ENCODE measurements at regions not wholly inside any gene's neighbourhood (a gene's known extent, or its start where the extent isn't known, plus 50 kb on each side); places are given as distances from the start of the nearest gene placed in this dataset.
"Not testable (repeated sequence)": the region's sequence is repeated elsewhere in the genome, so short reads cannot be mapped to it uniquely, and the experiment has no call there.

- no peak for DNase-seq
Measured at GRCh38 chr12:47478426-47478825, 227.4 kb downstream of the RPAP3 start.

GRCh38 chr12:47473091-47473490 is 232.7 kb downstream of the RPAP3 start:
- DNase-seq, result no peak

DNA sequence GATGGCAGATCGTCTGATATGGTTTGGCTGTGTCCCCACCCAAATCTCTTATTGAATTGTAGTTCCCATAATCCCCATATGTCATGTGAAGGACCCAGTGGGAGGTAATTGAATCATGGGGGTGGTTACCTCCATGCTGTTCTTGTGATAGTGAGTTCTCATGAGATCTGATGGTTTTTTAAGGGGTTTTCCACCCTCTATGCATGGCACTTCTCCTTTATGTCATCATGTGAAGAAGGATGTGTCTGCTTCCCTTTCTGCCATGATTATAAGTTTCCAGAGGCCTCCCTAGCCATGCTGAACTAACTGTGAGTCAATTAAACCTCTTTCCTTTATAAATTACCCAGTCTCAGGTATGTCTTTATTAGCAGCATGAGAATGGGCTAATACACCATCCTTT is 235.5 kb downstream of the RPAP3 start:
- not testable (repeated sequence) for DNase-seq

GRCh38 chr12:47463918-47464317 is 241.9 kb downstream of the RPAP3 start:
- not testable (repeated sequence) for DNase-seq

GRCh38 chr12:47458279-47458678 is 247.6 kb downstream of the RPAP3 start:
- no peak for DNase-seq

- no peak for DNase-seq
Measured at GRCh38 chr12:47449797-47450196, 256.0 kb downstream of the RPAP3 start.

DNA sequence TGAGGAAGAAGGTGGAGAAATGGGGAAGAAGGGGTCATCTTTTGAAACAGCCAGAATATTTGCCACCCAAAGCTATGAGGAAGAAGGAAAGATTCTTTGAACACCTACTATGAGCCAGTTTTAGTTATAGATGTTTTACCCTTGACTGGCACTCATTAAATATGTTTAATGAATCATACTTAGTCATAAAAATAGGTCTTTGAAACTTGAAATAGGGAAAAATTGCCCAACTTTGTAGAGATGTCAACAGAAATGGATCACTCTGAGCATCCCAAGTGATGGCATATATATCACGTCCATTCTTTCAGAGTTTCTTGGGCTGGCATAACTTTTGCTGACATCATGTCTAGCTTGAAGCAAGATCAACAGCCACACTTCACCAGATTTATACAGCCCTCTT is 263.5 kb downstream of the RPAP3 start:
- no peak for DNase-seq

DNA sequence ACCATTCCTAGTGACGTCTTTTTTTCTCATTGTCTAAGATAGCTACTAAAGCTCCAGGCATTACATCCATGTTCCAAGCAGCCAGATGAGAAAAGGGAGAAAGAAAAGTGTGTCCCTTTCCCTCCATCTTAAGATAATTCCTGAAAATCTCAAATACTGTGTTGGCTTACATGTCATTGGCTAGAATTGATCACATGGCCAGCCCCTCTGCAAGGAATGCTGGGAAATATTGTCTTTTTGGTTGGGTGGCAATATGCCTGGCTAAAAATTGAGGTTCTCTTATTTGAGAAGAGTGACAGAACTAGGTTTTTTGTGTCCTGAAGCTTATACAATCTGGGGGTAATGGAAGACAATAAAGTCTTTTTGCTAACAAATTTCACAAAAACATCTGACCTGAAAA is 264.3 kb downstream of the RPAP3 start:
- no peak for DNase-seq

GRCh38 chr12:47438175-47438574 is 267.7 kb downstream of the RPAP3 start:
- DNase-seq, result no peak

DNA sequence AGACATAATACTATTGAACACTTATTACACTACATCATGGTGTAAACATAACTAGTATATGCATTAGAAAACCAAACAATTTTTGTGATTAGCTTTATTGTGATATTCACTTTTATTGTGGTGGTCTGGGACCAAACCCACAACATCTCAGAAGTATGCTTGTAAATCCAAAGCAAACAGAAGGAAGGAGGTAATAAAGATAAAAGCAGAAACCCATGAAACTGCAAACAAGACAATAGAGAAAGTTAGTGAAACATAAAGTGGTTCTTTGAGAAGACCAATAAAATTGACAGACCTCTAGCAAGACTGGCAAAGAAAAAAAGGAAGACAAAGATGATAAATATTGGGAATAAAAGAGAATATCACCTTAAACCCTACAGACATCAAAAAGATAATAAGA is 268.3 kb downstream of the RPAP3 start:
- DNase-seq, result no peak

GRCh38 chr12:47433876-47434275 is 272.0 kb downstream of the RPAP3 start:
- no peak for DNase-seq

GRCh38 chr12:47426678-47427309 is 279.0 kb downstream of the RPAP3 start:
- not testable (repeated sequence) for DNase-seq

DNA sequence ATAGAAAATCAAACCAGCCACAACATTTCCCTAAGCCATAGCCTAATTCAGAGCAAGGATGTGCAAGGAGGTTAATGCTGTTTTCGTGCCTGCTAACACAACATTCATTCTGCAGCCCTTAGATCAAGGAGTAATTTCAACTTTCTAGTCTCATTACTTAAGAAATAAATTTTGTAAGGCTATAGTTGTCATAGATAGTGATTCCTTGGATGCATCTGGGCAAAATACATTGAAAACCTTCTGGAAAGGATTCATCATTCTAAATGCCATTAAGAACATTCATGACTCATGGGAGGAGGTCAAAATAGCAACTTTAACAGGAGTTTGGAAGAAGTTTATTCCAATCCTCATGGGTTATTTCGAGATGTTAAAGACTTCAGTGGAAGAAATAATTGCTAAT is 283.2 kb downstream of the RPAP3 start:
- DNase-seq, result no peak

DNA sequence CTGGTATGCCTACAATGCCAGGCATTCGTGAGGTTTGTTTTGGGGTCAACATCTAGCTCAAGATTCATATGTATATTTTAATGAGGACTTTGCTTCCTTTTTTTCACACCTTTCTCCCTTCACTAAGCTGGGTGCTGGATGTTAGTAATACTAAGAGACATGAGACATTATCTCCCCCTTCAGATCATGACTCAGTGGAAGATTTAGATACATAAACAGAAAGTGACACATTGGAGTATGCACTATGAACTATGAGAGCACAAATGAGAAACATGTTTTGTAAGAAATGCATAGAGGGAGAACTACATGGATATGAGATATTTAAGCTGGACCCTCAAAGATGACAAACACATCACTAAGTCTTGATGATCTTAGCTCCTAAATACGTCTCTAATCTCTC is 286.3 kb downstream of the RPAP3 start:
- no peak for DNase-seq

- DNase-seq, result no peak
Measured at GRCh38 chr12:47417955-47418354, 287.9 kb downstream of the RPAP3 start.

DNA sequence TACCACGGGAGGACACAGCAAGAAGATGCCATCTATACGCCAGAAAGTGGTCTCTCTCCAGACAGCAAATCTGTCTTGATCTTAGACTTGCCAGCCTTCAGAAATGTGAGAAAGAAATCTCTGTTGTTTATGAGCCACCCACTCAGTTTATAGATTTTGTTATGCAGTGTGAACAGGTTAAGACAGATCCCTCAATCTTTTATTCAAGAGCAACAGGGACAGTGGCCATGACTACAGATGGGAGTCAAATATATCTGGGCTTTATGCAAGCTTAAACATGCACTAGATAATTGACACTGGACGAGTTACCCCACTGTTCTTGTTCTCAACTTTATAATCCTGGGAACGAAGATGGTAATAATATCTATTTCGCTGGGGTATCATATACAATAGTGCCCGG is 288.7 kb downstream of the RPAP3 start:
- no peak for DNase-seq

GRCh38 chr12:47415054-47415453 is 290.8 kb downstream of the RPAP3 start:
- no peak for DNase-seq

GRCh38 chr12:47414511-47414910 is 291.3 kb downstream of the RPAP3 start:
- DNase-seq, result no peak

DNA sequence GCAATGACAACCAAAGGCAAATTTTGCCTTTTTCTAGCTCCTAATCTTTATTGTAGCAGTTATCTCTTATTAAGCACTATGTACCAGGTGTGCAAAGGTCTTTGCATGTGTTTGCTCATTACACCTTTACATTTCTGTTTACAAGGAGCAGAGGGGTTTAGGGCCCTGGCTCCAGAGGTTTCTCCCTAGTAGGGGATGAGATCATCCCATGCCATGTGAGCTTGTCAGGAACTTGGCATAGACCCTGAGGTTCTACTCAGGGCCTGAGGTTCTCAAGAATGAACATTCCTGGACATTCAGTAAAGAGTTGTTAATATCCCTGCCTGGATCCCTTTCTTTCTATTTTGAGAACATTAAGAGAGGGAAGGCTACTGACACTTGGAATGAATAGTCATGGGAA is 292.0 kb downstream of the RPAP3 start:
- DNase-seq, result no peak

DNA sequence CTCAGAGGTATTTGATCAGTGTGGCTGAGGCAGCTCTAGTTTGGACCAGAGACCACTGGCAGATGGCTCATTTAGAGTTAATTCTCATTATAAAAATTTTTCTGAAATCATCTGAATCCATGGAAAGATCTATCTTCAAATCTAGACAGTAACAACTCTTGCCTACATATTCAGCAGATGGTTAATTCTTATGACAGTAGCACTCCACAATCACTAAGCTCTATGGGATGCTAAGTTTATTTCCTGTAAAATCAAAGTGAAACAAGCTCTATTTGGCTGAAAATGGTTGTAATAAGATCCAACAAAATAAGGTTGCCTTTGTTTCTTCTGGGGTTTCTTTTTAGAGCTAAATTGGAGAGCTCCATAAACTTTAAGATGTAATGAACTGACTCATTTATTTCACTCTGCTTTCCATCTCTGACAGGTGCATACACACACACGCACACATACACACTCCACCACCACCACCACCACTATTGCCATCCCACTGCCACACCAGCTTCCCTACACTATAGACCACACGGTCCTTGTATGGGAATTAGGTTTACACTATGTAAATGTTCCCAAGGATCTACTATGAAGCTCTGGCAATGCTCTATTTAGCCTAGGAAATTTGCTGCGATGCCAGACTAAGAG is 293.1 kb downstream of the RPAP3 start:
- no peak for DNase-seq

DNA sequence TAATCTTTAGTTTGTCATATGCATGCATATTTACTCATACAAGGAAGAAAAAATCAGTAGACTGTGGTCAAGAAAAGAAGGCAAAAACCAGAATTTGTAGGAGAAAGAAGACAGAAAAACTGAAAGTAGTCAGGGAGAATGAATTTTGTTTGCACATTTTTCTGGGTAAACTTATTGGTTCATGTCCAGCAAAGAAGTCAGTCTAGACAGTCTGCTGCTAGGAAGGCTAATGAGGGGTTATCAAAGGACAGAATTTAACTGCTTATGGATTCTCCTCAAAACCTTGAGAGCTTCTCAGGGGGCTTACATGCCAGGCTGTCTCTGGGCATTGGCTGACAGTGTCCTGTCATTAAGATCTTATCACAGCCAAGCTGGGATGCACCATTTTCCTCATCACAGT is 293.9 kb downstream of the RPAP3 start:
- no peak for DNase-seq

- DNase-seq, result no peak
Measured at GRCh38 chr12:47410862-47411261, 295.0 kb downstream of the RPAP3 start.

DNA sequence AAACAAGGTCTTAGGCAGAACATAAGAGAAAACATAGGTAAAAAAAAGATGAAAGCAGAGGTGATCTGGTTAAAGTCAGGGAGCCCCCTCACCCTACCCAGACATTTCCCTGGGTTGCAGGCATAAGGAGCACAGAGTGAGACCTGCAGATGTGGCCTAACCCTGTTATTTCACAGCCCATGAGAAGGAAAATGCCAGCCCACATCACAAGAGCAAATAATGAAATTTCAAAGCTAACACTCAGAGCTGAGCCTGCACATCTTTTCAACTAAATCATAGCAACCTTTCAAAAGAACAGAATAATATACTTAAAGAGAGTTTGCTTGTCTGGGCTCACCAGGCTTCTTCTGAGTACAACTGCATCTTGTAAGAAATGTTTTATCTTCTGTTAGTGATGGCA is 295.4 kb downstream of the RPAP3 start:
- DNase-seq, result no peak

DNA sequence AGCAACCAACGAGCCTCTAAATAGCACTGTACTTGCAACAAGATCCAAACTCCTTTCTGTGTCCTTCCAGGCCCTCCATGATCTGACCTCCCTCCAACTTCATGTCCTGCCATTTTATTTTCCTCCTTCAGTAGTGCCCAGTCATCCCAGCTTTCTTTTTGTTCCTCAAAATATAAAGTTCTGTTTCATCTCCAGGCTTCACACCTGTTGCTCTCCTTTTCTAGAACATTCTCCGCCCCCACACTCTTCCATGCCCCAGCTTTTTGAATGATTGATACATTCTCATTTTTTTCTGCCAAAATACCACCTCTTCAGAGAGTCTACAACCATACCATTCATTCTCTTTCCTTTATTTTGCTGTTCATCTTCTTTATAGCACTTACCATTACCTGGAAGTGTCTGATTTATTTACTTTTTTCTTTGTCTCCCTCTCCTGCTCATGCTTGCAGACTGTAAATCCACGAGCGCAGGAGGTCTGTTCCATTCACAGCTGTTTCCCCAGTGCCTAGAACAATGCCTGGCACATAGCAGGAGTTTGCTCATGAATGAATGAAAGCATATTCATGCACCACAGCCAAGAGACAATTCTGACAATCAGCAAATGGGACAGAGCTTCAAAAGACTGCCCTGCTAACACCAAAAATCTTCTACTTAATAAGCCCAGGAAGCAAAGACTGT is 296.4 kb downstream of the RPAP3 start:
- no peak for DNase-seq
